IPS DF 6.9 (cell line): ENCODE measurements at regions not wholly inside any gene's neighbourhood (a gene's known extent, or its start where the extent isn't known, plus 50 kb on each side); places are given as distances from the start of the nearest gene placed in this dataset.
A peak's percentile ranks its signal among the peaks of the same experiment; 100 is the strongest.

ENCODE experiments used
- DNase-seq: peaks from one replicate; pipeline ENCODE4 v3.0.0-alpha.2; 2013; ENCODE audit warnings: low read depth, low spot score
- H3K27ac ChIP-seq: one replicate; pipeline ENCODE4 v1.5.1; 2013; ENCODE audit warnings: low read length, control low read depth
- H3K27me3 ChIP-seq: 2 replicates; pipeline ENCODE4 v1.6.1; 2013; ENCODE audit warnings: mild to moderate bottlenecking, low read length; ENCODE audit not compliant: control insufficient read depth, insufficient read depth
- H3K36me3 ChIP-seq: 2 replicates; pipeline ENCODE4 v1.6.1; 2013; ENCODE audit warnings: low read length; ENCODE audit not compliant: control insufficient read depth, insufficient read depth
- H3K4me1 ChIP-seq: 2 replicates; pipeline ENCODE4 v1.6.1; 2013; ENCODE audit warnings: low read length; ENCODE audit not compliant: control insufficient read depth, insufficient read depth
- H3K4me3 ChIP-seq: 2 replicates; pipeline ENCODE4 v1.5.1; 2013; ENCODE audit warnings: mild to moderate bottlenecking, low read length
- H3K9me3 ChIP-seq: 2 replicates; pipeline ENCODE4 v1.6.1; 2013; ENCODE audit warnings: low read length, inconsistent platforms; ENCODE audit not compliant: control insufficient read depth, insufficient read depth
- WGBS: extraction: QIAGEN DNeasy Blood & Tissue Kit; methylation state at CpG from one replicate; pipeline ENCODE4 v1.1.7; 2013; ENCODE audit warnings: mixed read lengths, missing lambda C conversion rate; ENCODE audit not compliant: insufficient read length, insufficient coverage; 5-methylcytosine and 5-hydroxymethylcytosine counted together

DNA sequence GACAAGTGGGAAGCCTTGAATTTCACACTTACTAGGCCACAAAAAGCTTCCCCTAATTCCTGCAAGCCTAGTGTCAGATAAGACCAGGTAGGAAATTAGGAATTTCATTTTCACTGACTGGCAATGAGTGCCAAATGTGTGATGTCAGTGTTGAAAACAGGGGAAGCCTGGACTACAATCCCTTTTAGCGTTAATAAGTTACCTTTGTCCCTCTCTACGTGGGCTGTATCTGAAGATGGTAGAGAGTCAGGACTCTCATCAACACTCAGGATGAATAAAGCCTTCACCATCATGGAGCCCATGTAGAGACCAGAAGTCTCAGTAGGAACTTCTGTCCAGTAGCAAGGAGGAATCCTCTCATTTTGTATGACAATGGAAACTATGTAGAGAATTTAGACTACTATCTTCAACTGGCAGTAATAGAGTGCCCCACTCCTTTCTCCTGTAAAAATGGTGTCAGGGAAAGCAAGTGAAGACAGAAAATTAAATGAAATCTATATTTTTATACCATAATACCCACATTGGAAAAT, 324.1 kb upstream of the KLHL1 start:
- Histone ChIP-seq H3K27ac (no peak overlapping the region), H3K27me3 (no peaks in the 10 kb centered on the region), H3K9me3 (no peaks in the 10 kb centered on the region), H3K36me3 (no peaks in the 10 kb centered on the region), H3K4me3 (no peak overlapping the region), H3K4me1 (no peaks in the 10 kb centered on the region; the same call in 1 of the 2 replicates)
- no CpG with 5 or more reads among the region's 2 CpGs for WGBS
- no peak for DNase-seq

GRCh38 chr13:70430256-70430655, 322.0 kb upstream of the KLHL1 start:
- Histone ChIP-seq H3K36me3 (no peaks in the 10 kb centered on the region), H3K9me3 (no peaks in the 10 kb centered on the region), H3K27ac (no peak overlapping the region), H3K27me3 (no peaks in the 10 kb centered on the region), H3K4me1 (no peaks in the 10 kb centered on the region; the same call in 1 of the 2 replicates), H3K4me3 (no peak overlapping the region)
- no peak for DNase-seq

GRCh38 chr13:70424928-70425327, 316.7 kb upstream of the KLHL1 start:
- no peaks in the 10 kb centered on the region for H3K36me3 ChIP-seq
- no peak for DNase-seq
- no peaks in the 10 kb centered on the region for H3K4me1 ChIP-seq
- no peaks in the 10 kb centered on the region for H3K9me3 ChIP-seq
- H3K27ac ChIP-seq: no peak overlapping the region
- H3K4me3 ChIP-seq: no peak overlapping the region
- H3K27me3 ChIP-seq: no peaks in the 10 kb centered on the region

- no peak overlapping the region for H3K4me3 ChIP-seq
- no peaks in the 10 kb centered on the region for H3K27me3 ChIP-seq
- no CpG with 5 or more reads among the region's 7 CpGs for WGBS
- no peak overlapping the region for H3K27ac ChIP-seq
- H3K4me1 ChIP-seq: no peaks in the 10 kb centered on the region
- no peaks in the 10 kb centered on the region for H3K36me3 ChIP-seq
- no peaks in the 10 kb centered on the region for H3K9me3 ChIP-seq
- peak; percentile 45 for DNase-seq
Observed at GRCh38 chr13:70424428-70424827, 316.2 kb upstream of the KLHL1 start.

GRCh38 chr13:70415136-70415535, 306.9 kb upstream of the KLHL1 start:
- H3K27me3 ChIP-seq: no peaks in the 10 kb centered on the region
- no peaks in the 10 kb centered on the region for H3K9me3 ChIP-seq
- no peak for DNase-seq
- H3K36me3 ChIP-seq: no peaks in the 10 kb centered on the region
- H3K27ac ChIP-seq: no peak overlapping the region
- H3K4me1 ChIP-seq: no peaks in the 10 kb centered on the region
- no peak overlapping the region for H3K4me3 ChIP-seq

DNA sequence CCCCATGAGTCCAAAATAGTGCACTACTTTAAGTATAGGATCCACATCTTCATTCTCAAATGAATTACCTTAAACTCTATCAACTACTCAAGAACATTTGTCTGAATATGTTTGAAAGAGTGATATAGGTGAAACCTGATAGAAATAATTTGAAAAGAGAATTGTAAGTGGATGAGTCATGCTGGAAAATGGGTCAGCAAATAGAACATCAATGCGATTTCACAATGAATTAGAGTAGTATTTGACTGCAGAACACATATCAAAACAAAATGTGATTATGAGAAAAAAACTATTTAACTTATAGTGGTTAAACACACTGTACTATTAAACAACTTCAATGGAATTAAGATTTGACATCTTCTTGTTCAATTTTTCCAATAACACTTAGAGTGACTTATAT, 300.6 kb upstream of the KLHL1 start:
- no CpG with 5 or more reads among the region's 1 CpG for WGBS
- no peak for DNase-seq
- no peaks in the 10 kb centered on the region for H3K4me1 ChIP-seq

DNA sequence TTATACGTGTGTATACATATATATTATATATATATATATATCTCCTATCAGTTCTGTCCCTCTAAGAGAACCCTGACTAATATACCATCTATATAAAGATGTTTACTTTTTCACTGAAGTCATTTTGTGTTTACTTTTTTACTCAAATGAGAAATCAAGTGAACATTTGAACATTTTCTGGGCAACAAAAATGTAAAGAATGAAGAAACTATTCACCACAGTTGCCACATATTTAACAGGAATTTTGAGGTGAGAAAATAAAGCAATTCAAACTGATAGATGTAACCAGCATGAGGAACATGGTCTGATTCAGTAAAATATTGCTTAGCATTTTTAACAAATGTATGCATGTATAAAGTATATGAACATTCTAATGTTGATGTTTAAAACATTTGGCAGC, 299.2 kb upstream of the KLHL1 start:
- Histone ChIP-seq H3K27ac (no peak overlapping the region), H3K4me1 (no peaks in the 10 kb centered on the region), H3K4me3 (no peak overlapping the region), H3K36me3 (no peaks in the 10 kb centered on the region), H3K27me3 (no peaks in the 10 kb centered on the region), H3K9me3 (no peaks in the 10 kb centered on the region)
- no peak for DNase-seq
- WGBS: no CpG with 5 or more reads among the region's 1 CpG

More for the DNA sequence above, 300.6 kb upstream of the KLHL1 start:
- Histone ChIP-seq H3K9me3 (no peaks in the 10 kb centered on the region), H3K36me3 (no peaks in the 10 kb centered on the region), H3K27me3 (no peaks in the 10 kb centered on the region), H3K27ac (no peak overlapping the region), H3K4me3 (no peak overlapping the region)

DNA sequence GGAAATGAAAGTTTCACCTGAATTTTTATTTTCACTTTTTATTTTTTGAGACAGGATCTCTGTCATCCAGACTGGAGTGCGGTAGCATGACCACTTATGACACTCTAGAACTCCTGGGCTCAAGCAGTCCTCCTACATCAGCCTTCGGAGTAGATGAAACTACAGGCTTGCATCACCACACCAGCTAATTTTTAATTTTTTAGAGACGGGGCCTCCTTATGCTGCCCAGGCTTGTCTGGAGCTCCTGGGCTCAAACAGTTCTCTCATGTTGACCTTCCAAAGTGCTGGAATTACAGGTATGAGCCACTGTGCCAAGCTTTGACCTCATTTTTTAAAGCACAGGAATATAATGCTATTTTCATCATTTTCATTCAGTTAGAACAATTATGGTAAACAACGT, 297.0 kb upstream of the KLHL1 start:
- no peak overlapping the region for H3K4me3 ChIP-seq
- H3K9me3 ChIP-seq: no peaks in the 10 kb centered on the region
- no peaks in the 10 kb centered on the region for H3K27me3 ChIP-seq
- no peaks in the 10 kb centered on the region for H3K36me3 ChIP-seq
- no CpG with 5 or more reads among the region's 4 CpGs for WGBS
- H3K27ac ChIP-seq: no peak overlapping the region
- H3K4me1 ChIP-seq: no peaks in the 10 kb centered on the region
- DNase-seq: no peak

DNA sequence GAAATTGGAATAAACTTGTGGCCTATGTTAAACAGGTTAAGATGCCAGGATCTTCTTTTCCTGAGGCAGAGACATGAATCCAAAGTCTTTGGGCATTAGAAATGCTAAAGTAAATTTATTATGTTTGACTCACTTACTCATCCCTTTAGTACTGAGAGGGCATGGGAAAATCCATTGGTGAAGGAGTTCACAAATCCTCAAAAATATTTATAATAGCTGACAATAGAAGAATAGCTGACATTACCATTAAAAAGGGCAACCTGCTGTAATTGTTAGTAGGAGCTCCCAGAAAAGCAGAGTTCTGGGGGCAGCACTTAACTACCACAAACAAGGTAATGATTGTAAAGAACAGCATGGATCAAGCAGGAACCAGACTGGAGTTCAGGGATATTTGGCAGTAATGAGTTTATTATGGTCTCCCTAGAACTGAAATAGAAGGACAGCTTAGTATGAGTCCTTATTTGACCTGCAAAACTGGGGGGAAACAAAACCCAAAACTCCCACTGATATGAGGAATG, 285.8 kb upstream of the KLHL1 start:
- H3K36me3 ChIP-seq: no peaks in the 10 kb centered on the region
- peaks cover 1% of the 10 kb centered on the region; the same call in 1 of the 2 replicates for H3K4me1 ChIP-seq
- no peak overlapping the region for H3K4me3 ChIP-seq
- no peak for DNase-seq
- no peaks in the 10 kb centered on the region for H3K27me3 ChIP-seq
- H3K27ac ChIP-seq: no peak overlapping the region
- H3K9me3 ChIP-seq: no peaks in the 10 kb centered on the region

- no peaks in the 10 kb centered on the region for H3K9me3 ChIP-seq
- no CpG with 5 or more reads among the region's 3 CpGs for WGBS
- no peaks in the 10 kb centered on the region for H3K27me3 ChIP-seq
- H3K27ac ChIP-seq: no peak overlapping the region
- no peak for DNase-seq
- no peaks in the 10 kb centered on the region for H3K36me3 ChIP-seq
- H3K4me3 ChIP-seq: no peak overlapping the region
- H3K4me1 ChIP-seq: peaks cover 1% of the 10 kb centered on the region; the same call in 1 of the 2 replicates
Observed at GRCh38 chr13:70391678-70392077, 283.4 kb upstream of the KLHL1 start.

GRCh38 chr13:70390968-70391367, 282.7 kb upstream of the KLHL1 start:
- Histone ChIP-seq H3K36me3 (no peaks in the 10 kb centered on the region), H3K4me1 (peaks cover 1% of the 10 kb centered on the region; the same call in 1 of the 2 replicates), H3K9me3 (no peaks in the 10 kb centered on the region), H3K27me3 (no peaks in the 10 kb centered on the region), H3K27ac (no peak overlapping the region), H3K4me3 (no peak overlapping the region)
- DNase-seq: no peak
- WGBS: 100% methylated on average over 1 of the region's 3 CpGs
